A673 (cell line): ENCODE measurements at regions not wholly inside any gene's neighbourhood (a gene's known extent, or its start where the extent isn't known, plus 50 kb on each side); places are given as distances from the start of the nearest gene placed in this dataset.

Experiments used
- BruUV-seq: library from RNA; stranded (reverse); fragments of 400-500 nt; replicated peaks from 2 replicates; lab custom pipeline; 2021; lab: Mats Ljungman, UMichigan
- CTCF ChIA-PET: fragments of 300-600 bp; sonication (Branson Sonifier 250); formaldehyde crosslinking; loops from one replicate; lab custom pipeline; 2022; ENCODE audit warnings: antibody characterized with exemption; lab: Charles Lee
- POLR2A ChIA-PET: fragments of 300-600 bp; sonication (Branson Sonifier 250); formaldehyde crosslinking; loops from one replicate; lab custom pipeline; 2022; ENCODE audit warnings: antibody characterized with exemption; ENCODE audit not compliant: low non-redundant PET; lab: Charles Lee
- DNase-seq: peaks from one replicate; pipeline ENCODE4 v3.0.0-alpha.2; 2015; ENCODE audit warnings: low spot score
- H3K27ac ChIP-seq: fragments of 200-600 bp; sonication (generic); 2 replicates; pipeline ENCODE4 v1.5.1; 2016; ENCODE audit warnings: mixed run types, low read depth, mild to moderate bottlenecking, mixed read lengths, antibody characterized with exemption, low read length; ENCODE audit not compliant: poor library complexity, severe bottlenecking
- H3K27me3 ChIP-seq: fragments of 200-600 bp; sonication (generic); replicated peaks from 2 replicates; pipeline ENCODE4 v1.6.1; 2017; ENCODE audit warnings: mixed run types, low read depth, mild to moderate bottlenecking, mixed read lengths, antibody characterized with exemption, low read length; ENCODE audit not compliant: insufficient read depth, poor library complexity
- H3K36me3 ChIP-seq: fragments of 200-600 bp; sonication (generic); 2 replicates; pipeline ENCODE4 v1.6.1; 2016; ENCODE audit warnings: mixed run types, mild to moderate bottlenecking, mixed read lengths, antibody characterized with exemption, low read length; ENCODE audit not compliant: insufficient read depth, poor library complexity, severe bottlenecking
- H3K4me1 ChIP-seq: fragments of 200-600 bp; sonication (generic); 2 replicates; pipeline ENCODE4 v1.6.1; 2017; ENCODE audit warnings: mixed run types, mild to moderate bottlenecking, mixed read lengths, antibody characterized with exemption, low read length; ENCODE audit not compliant: insufficient read depth, poor library complexity, severe bottlenecking
- H3K4me3 ChIP-seq: fragments of 200-600 bp; sonication (generic); 2 replicates; pipeline ENCODE4 v1.5.1; 2016; ENCODE audit warnings: low read depth, mixed run types, mild to moderate bottlenecking, mixed read lengths, low read length; ENCODE audit not compliant: poor library complexity, severe bottlenecking
- H3K9me3 ChIP-seq: fragments of 200-600 bp; sonication (generic); 2 replicates; pipeline ENCODE4 v1.6.1; 2016; ENCODE audit warnings: mixed run types, low read depth, mild to moderate bottlenecking, mixed read lengths, antibody characterized with exemption, low read length; ENCODE audit not compliant: poor library complexity, severe bottlenecking
- EZH2 ChIP-seq: fragments of 200-600 bp; sonication (generic); IDR thresholded peaks from 2 replicates; pipeline ENCODE4 v1.6.1; 2017; ENCODE audit warnings: borderline replicate concordance, low read depth, mild to moderate bottlenecking, mixed read lengths, antibody characterized with exemption, low read length; ENCODE audit not compliant: poor library complexity, severe bottlenecking
- intact Hi-C: fragments of 100-400 bp; cut with micrococcal nuclease; formaldehyde crosslinking; loops from one replicate; pipeline ENCODE4 v1.10.0; 2022; ENCODE audit not compliant: unreplicated experiment
- TF ChIP-seq, protein P1 (sequence below): fragments of 300-800, 200-600 bp; sonication (generic); conservative IDR thresholded peaks from 2 replicates; pipeline ENCODE4 v1.5.1; 2017; ENCODE audit warnings: low read depth, mild to moderate bottlenecking, antibody characterized with exemption, low read length, moderate library complexity, mixed read lengths

DNA sequence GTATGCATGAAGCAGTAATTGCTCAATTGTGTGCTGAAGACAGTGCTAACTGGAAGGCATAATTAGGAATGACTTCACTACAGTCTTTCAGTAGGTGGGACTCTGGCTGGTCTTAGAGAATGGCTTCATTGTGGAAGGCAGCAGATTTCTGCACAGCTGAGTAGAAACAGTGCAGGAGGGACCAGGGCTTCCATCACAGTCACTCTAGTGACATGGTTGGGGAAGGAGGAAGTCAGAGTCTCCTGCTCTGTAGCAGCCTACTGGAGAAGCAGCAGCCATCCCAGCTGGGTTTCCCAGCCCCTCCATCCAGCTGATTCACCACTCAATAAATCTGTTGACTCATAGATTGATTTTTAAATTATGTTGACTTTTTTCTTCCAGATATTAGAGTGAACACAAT lies 80.6 kb upstream of the DBX2 start:
- Histone ChIP-seq H3K4me1 (no peaks in the 10 kb centered on the region), H3K27ac (no peak overlapping the region), H3K9me3 (no peaks in the 10 kb centered on the region), H3K36me3 (no peaks in the 10 kb centered on the region), H3K27me3 (no peaks in the 10 kb centered on the region), H3K4me3 (no peak overlapping the region)
- TF ChIP-seq EZH2, result no peak
- TF ChIP-seq, protein P1, sequence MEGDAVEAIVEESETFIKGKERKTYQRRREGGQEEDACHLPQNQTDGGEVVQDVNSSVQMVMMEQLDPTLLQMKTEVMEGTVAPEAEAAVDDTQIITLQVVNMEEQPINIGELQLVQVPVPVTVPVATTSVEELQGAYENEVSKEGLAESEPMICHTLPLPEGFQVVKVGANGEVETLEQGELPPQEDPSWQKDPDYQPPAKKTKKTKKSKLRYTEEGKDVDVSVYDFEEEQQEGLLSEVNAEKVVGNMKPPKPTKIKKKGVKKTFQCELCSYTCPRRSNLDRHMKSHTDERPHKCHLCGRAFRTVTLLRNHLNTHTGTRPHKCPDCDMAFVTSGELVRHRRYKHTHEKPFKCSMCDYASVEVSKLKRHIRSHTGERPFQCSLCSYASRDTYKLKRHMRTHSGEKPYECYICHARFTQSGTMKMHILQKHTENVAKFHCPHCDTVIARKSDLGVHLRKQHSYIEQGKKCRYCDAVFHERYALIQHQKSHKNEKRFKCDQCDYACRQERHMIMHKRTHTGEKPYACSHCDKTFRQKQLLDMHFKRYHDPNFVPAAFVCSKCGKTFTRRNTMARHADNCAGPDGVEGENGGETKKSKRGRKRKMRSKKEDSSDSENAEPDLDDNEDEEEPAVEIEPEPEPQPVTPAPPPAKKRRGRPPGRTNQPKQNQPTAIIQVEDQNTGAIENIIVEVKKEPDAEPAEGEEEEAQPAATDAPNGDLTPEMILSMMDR, result no peak
- DNase-seq, result no peak
- intact Hi-C loops, result loop anchor here (10.0 kb wide), 1 partner anchor 783 kb away; no protein-coding TSS in a partner anchor
- ChIA-PET POLR2A (no interaction called here), CTCF (interaction anchor here (0.6 to 1.2 kb wide), 2 partner anchors 257 to 430 kb away, joined by 3 to 4 read pairs; no protein-coding TSS in a partner anchor)
- BruUV-seq, result no TSS peak

DNA sequence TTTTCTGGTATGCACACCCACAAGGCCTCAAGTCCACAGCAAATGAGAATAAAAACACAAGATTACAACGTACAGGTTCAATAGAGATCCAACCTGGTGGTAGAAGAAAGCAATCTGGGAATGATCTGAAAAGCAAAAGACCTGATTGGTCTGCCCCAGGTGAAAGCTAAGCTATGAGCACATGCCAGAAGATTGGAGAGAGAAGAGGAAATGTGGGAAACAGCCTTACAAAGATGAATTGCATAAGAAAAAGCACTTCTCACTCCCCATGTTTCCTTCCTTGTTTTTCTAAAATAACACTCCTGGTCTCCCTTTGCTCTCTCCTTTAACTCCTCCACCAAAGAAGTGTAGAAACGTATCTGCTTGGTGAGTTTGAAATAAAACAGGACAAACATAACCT lies 77.3 kb upstream of the ANO6 start:
- POLR2A ChIA-PET, result no interaction called here
- Histone ChIP-seq H3K4me3 (no peak overlapping the region), H3K27ac (no peak overlapping the region), H3K36me3 (no peaks in the 10 kb centered on the region), H3K9me3 (no peaks in the 10 kb centered on the region), H3K4me1 (no peaks in the 10 kb centered on the region), H3K27me3 (no peaks in the 10 kb centered on the region)
- intact Hi-C loops, result loop anchor here (10.0 kb wide), 1 partner anchor 776 kb away; no protein-coding TSS in a partner anchor
- BruUV-seq, result no TSS peak
- TF ChIP-seq EZH2, result no peak
- TF ChIP-seq, protein P1, result no peak
- no peak for DNase-seq
- CTCF ChIA-PET, result no interaction called here

DNA sequence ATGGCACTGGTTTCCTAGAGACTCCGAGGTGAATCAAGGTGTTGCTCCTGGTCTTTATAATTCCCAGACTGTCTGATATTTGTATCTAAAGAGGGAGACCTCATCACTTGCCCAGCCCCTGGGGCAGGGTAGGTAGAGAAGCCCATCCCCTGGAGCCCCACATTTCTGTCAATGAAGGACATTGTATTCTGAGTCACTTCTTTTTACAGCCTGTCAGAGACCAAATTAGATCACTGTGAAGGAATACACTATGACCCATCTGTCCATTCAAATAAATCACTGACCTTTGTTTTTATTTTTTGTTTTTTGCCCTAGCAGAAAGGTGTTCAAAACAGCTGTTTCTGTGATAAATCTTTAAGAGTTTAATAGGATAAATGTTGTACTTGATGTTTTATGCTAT lies 67.9 kb upstream of the ANO6 start:
- Histone ChIP-seq H3K9me3 (peaks cover 13% of the 10 kb centered on the region), H3K4me1 (no peaks in the 10 kb centered on the region), H3K36me3 (no peaks in the 10 kb centered on the region), H3K27me3 (no peaks in the 10 kb centered on the region), H3K4me3 (no peak overlapping the region), H3K27ac (no peak overlapping the region)
- BruUV-seq, result no TSS peak
- intact Hi-C loops, result no loop called here
- TF ChIP-seq EZH2, result no peak
- TF ChIP-seq, protein P1, result no peak
- CTCF ChIA-PET, result no interaction called here
- DNase-seq, result no peak
- POLR2A ChIA-PET, result no interaction called here
